Activated CD8-positive, alpha-beta memory T cell treated with anti-CD3 and anti-CD28 coated beads for 1 hour (primary cell): ENCODE measurements at regions not wholly inside any gene's neighbourhood (a gene's known extent, or its start where the extent isn't known, plus 50 kb on each side); places are given as distances from the start of the nearest gene placed in this dataset.
"Not testable (repeated sequence)": the region's sequence is repeated elsewhere in the genome, so short reads cannot be mapped to it uniquely, and the experiment has no call there.

Source experiments
- DNase-seq, 2 donors: peaks; one replicate each; pipeline ENCODE4 v3.0.0-alpha.2; 2020; ENCODE audit warnings: low read depth in 1 of 2; ENCODE audit errors: extremely low read depth in 1 of 2

GRCh38 chr1:193927550-193927949, 741.1 kb upstream of the B3GALT2 start:
- no peak for DNase-seq

GRCh38 chr1:193926956-193927355, 740.5 kb upstream of the B3GALT2 start:
- DNase-seq = no peak

GRCh38 chr1:193919827-193920226, 733.4 kb upstream of the B3GALT2 start:
- DNase-seq = no peak

GRCh38 chr1:193916452-193916851, 730.0 kb upstream of the B3GALT2 start:
- DNase-seq = no peak

GRCh38 chr1:193914871-193915270, 728.5 kb upstream of the B3GALT2 start:
- no peak for DNase-seq

GRCh38 chr1:193909406-193910082, 723.1 kb upstream of the B3GALT2 start:
- DNase-seq = no peak

- DNase-seq = no peak
Observed at GRCh38 chr1:193905288-193906085, 719.1 kb upstream of the B3GALT2 start.

GRCh38 chr1:193891788-193892187, 705.4 kb upstream of the B3GALT2 start:
- DNase-seq = no peak

- DNase-seq = no peak
Observed at GRCh38 chr1:193890935-193891334, 704.5 kb upstream of the B3GALT2 start.

- no peak for DNase-seq
Observed at GRCh38 chr1:193884848-193885558, 698.6 kb upstream of the B3GALT2 start.

GRCh38 chr1:193877920-193878319, 691.5 kb upstream of the B3GALT2 start:
- not testable (repeated sequence) for DNase-seq

- no peak for DNase-seq
Observed at GRCh38 chr1:193868425-193868824, 682.0 kb upstream of the B3GALT2 start.

- no peak for DNase-seq
Observed at GRCh38 chr1:193856261-193856660, 669.8 kb upstream of the B3GALT2 start.

GRCh38 chr1:193850745-193851144, 664.3 kb upstream of the B3GALT2 start:
- no peak for DNase-seq

- no peak for DNase-seq
Observed at GRCh38 chr1:193846876-193847604, 660.6 kb upstream of the B3GALT2 start.

- DNase-seq = no peak
Observed at GRCh38 chr1:193846411-193846810, 660.0 kb upstream of the B3GALT2 start.

- DNase-seq = no peak
Observed at GRCh38 chr1:193841857-193842256, 655.4 kb upstream of the B3GALT2 start.

- DNase-seq = no peak
Observed at GRCh38 chr1:193831465-193831864, 645.1 kb upstream of the B3GALT2 start.

GRCh38 chr1:193827516-193827915, 641.1 kb upstream of the B3GALT2 start:
- no peak for DNase-seq

GRCh38 chr1:193819376-193819775, 633.0 kb upstream of the B3GALT2 start:
- DNase-seq = no peak

- no peak for DNase-seq
Observed at GRCh38 chr1:193807208-193807607, 620.8 kb upstream of the B3GALT2 start.
